GM18951 (cell line): ENCODE measurements at regions not wholly inside any gene's neighbourhood (a gene's known extent, or its start where the extent isn't known, plus 50 kb on each side); places are given as distances from the start of the nearest gene placed in this dataset.
"Not testable (repeated sequence)": the region's sequence is repeated elsewhere in the genome, so short reads cannot be mapped to it uniquely, and the experiment has no call there.

Experiments
- POLR2A ChIP-seq: IDR thresholded peaks from 4 replicates; pipeline ENCODE4 v1.6.1; 2011; ENCODE audit warnings: mild to moderate bottlenecking; ENCODE audit not compliant: insufficient read length, insufficient read depth; ENCODE audit errors: extremely low read depth
- in situ Hi-C: fragments of 300-500 bp; cut with MboI; formaldehyde crosslinking; loops from one replicate; pipeline ENCODE4 v1.12.0; 2022; ENCODE audit warnings: low sequenced_read_pairs, mixed read lengths, inconsistent platforms; ENCODE audit not compliant: unreplicated experiment

DNA sequence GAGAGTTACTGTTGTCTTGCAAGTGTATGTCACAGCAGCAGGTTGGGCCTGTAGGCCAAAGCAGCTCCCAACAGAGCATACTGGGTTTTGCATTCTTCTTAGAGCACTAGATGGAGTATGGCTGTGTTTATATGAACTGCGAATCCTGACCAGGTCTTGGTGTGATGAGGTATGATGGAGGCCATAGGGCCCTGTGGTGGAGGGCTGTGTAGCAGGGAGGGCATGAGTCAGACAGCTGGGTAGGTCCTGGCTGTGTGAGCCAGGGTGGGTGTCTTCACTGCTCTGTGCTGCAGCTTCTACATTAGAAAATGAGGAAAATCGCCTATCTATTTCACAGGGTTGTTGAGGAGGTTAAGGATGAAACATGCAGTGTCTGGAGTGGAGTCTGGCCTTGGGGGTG, 124.2 kb downstream of the BUB3 start:
- in situ Hi-C loops, result no loop called here
- TF ChIP-seq POLR2A, result no peak

DNA sequence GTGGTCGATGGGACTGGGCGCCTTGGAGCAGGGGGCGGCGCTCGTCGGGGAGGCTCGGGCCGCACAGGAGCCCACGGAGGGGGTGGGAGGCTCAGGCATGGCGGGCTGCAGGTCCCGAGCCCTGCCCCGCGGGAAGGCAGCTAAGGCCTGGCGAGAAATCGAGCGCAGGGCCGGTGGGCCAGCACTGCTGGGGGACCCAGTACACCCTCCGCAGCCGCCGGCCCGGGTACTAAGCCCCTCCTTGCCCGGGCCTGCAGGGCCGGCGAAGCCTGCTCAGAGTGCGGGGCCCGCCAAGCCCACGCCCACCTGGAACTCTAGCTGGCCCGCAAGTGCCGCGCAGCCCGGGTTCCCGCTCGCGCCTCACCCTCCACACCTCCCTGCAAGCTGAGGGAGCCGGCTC, 129.2 kb downstream of the BUB3 start:
- in situ Hi-C loops, result not testable (repeated sequence)

DNA sequence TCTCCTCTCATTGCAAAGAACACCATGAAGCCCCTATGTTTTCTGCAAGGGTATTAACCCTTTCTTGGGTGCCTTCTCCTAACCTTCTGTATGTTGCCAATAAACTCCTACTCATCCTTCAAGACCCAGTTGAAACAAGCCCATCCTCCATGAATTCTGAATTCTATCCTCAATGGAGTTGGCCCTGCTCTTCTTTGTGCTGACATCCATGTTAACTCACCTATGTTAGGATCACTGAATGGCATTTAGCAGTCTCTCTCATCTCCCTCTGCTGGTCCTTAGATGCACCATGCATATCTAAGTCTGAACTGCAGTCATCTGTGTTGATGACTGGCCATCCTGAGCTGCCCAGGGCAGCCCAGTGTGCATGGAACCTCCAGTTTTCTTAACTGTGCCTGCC, 129.8 kb downstream of the BUB3 start:
- in situ Hi-C loops, result no loop called here
- no peak for TF ChIP-seq POLR2A

- TF ChIP-seq POLR2A, result no peak
- in situ Hi-C loops, result no loop called here
Measured at GRCh38 chr10:123287594-123288247, 133.5 kb downstream of the BUB3 start.

DNA sequence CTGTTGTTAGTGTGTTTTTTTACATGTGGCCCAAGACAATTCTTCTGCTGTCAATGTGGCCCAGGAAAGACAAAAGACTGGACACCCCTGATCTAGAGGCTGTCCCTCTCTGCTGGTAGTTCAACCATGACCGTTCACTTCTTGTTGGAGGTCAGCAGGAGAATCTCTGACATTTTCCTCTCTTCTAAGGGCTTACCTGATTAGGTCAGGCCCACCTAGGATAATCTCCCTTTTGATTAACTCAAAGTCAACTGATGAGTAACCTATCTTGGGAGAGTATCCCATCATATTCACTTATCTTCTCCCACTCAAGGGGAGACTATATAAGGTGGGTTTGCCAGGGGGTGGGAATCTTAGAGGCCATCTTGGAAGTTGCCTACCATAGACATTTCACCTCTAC, 135.2 kb downstream of the BUB3 start:
- in situ Hi-C loops, result no loop called here
- no peak for TF ChIP-seq POLR2A

- in situ Hi-C loops, result no loop called here
Measured at GRCh38 chr10:123294109-123294508, 139.9 kb downstream of the BUB3 start.

GRCh38 chr10:123294886-123295285, 140.7 kb downstream of the BUB3 start:
- in situ Hi-C loops, result no loop called here
- TF ChIP-seq POLR2A, result no peak

More at GRCh38 chr10:123294109-123294508, 139.9 kb downstream of the BUB3 start:
- no peak for TF ChIP-seq POLR2A

DNA sequence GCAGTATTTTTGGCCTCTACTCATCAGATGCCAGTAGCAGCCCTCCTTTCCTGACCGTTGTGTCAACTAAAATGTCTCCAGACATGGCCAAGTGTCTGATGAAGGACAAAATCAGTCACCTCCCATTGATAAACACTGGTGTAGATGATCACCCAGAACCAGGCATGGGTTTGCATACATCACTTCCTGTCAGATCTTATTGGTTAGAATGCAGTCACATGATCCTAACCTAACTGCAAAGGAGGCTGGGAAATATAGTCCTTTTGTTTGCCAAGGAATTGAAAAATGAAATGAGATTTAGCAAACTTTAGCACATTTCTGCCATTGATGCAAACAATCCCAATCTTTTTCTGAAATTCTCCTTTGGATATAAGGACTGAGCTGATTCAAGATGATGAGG, 141.4 kb downstream of the BUB3 start:
- in situ Hi-C loops, result no loop called here
- TF ChIP-seq POLR2A, result no peak

- in situ Hi-C loops, result no loop called here
- no peak for TF ChIP-seq POLR2A
Measured at GRCh38 chr10:123297175-123297574, 143.0 kb downstream of the BUB3 start.

- no peak for TF ChIP-seq POLR2A
Measured at GRCh38 chr10:123298583-123298982, 144.4 kb downstream of the BUB3 start.

GRCh38 chr10:123299598-123299997, 145.4 kb downstream of the BUB3 start:
- no peak for TF ChIP-seq POLR2A
- in situ Hi-C loops, result no loop called here

More at GRCh38 chr10:123298583-123298982, 144.4 kb downstream of the BUB3 start:
- in situ Hi-C loops, result no loop called here

GRCh38 chr10:123301077-123301857, 147.1 kb downstream of the BUB3 start:
- in situ Hi-C loops, result no loop called here
- no peak for TF ChIP-seq POLR2A

GRCh38 chr10:123303581-123304337, 149.6 kb downstream of the BUB3 start:
- TF ChIP-seq POLR2A, result no peak
- in situ Hi-C loops, result no loop called here
